Astrocyte of the spinal cord (primary cell): ENCODE measurements at regions not wholly inside any gene's neighbourhood (a gene's known extent, or its start where the extent isn't known, plus 50 kb on each side); places are given as distances from the start of the nearest gene placed in this dataset.

Experiments
- DNase-seq: peaks from one replicate; pipeline ENCODE4 v3.0.0; 2011; ENCODE audit warnings: low read depth, low spot score
- H3K4me3 ChIP-seq: 2 replicates; pipeline ENCODE4 v1.5.1; 2011; ENCODE audit warnings: low read depth, mild to moderate bottlenecking, low read length, moderate library complexity
- CTCF ChIP-seq: IDR thresholded peaks from 2 replicates; pipeline ENCODE4 v1.5.1; 2012; ENCODE audit warnings: low read depth, mild to moderate bottlenecking, low read length, inconsistent platforms
- in situ Hi-C: cut with HindIII; loops from 2 replicates; pipeline ENCODE4 v1.10.0; 2017; ENCODE audit warnings: low sequenced_read_pairs

- peak; percentile 50 for DNase-seq
- no peak for TF ChIP-seq CTCF
- no peak overlapping the region for H3K4me3 ChIP-seq
- in situ Hi-C loops = no loop called here
Observed at GRCh38 chr1:228937851-228938536, 202.7 kb downstream of the RHOU start.

- H3K4me3 ChIP-seq = no peak overlapping the region
- in situ Hi-C loops = no loop called here
- DNase-seq = no peak
- no peak for TF ChIP-seq CTCF
Observed at GRCh38 chr1:228938537-228938901, 203.2 kb downstream of the RHOU start.

- in situ Hi-C loops = no loop called here
Observed at GRCh38 chr1:228939001-228939691, 203.9 kb downstream of the RHOU start.

GRCh38 chr1:228939881-228940392 lies 204.7 kb downstream of the RHOU start:
- in situ Hi-C loops = no loop called here
- no peak overlapping the region for H3K4me3 ChIP-seq
- DNase-seq = no peak
- no peak for TF ChIP-seq CTCF

More at GRCh38 chr1:228939001-228939691, 203.9 kb downstream of the RHOU start:
- DNase-seq = no peak
- no peak overlapping the region for H3K4me3 ChIP-seq
- no peak for TF ChIP-seq CTCF

- H3K4me3 ChIP-seq = no peak overlapping the region
- no peak for DNase-seq
- in situ Hi-C loops = no loop called here
- TF ChIP-seq CTCF = no peak
Observed at GRCh38 chr1:228940526-228940925, 205.2 kb downstream of the RHOU start.

GRCh38 chr1:228940926-228941325 lies 205.6 kb downstream of the RHOU start:
- in situ Hi-C loops = no loop called here
- no peak overlapping the region for H3K4me3 ChIP-seq
- no peak for TF ChIP-seq CTCF
- no peak for DNase-seq
